Amniotic stem cell (primary cell): ENCODE measurements at regions not wholly inside any gene's neighbourhood (a gene's known extent, or its start where the extent isn't known, plus 50 kb on each side); places are given as distances from the start of the nearest gene placed in this dataset.

ENCODE experiments used
- DNase-seq: peaks from one replicate; lab custom pipeline; 2025; lab: John Stamatoyannopoulos, UW

GRCh38 chr5:141747152-141748141, 65.4 kb upstream of the ARAP3 start:
- no peak for DNase-seq

GRCh38 chr5:141746395-141746794, 64.4 kb upstream of the ARAP3 start:
- no peak for DNase-seq

GRCh38 chr5:141745390-141745789, 63.4 kb upstream of the ARAP3 start:
- DNase-seq: no peak

- DNase-seq: no peak
Observed at GRCh38 chr5:141743866-141744272, 61.8 kb upstream of the ARAP3 start.

- DNase-seq: peak; percentile 12
Observed at GRCh38 chr5:141742866-141743851, 61.1 kb upstream of the ARAP3 start.

- no peak for DNase-seq
Observed at GRCh38 chr5:141742144-141742543, 60.1 kb upstream of the ARAP3 start.

- no peak for DNase-seq
Observed at GRCh38 chr5:141740885-141741284, 58.9 kb upstream of the ARAP3 start.

GRCh38 chr5:141737535-141737934, 55.5 kb upstream of the ARAP3 start:
- DNase-seq: no peak

GRCh38 chr5:141735823-141736222, 53.8 kb upstream of the ARAP3 start:
- no peak for DNase-seq

- DNase-seq: peak; percentile 25
Observed at GRCh38 chr5:141734501-141735229, 52.6 kb upstream of the ARAP3 start.

- no peak for DNase-seq
Observed at GRCh38 chr5:141733198-141733597, 51.2 kb upstream of the ARAP3 start.

GRCh38 chr5:141732417-141732816, 50.4 kb upstream of the ARAP3 start:
- DNase-seq: no peak
